GM18907 (cell line): ENCODE measurements at regions not wholly inside any gene's neighbourhood (a gene's known extent, or its start where the extent isn't known, plus 50 kb on each side); places are given as distances from the start of the nearest gene placed in this dataset.
"Not testable (repeated sequence)": the region's sequence is repeated elsewhere in the genome, so short reads cannot be mapped to it uniquely, and the experiment has no call there.

Source experiments
- ATAC-seq: cut with Tn5 transposase; IDR thresholded peaks from one replicate; pipeline ENCODE4 v1.9.1; 2021; ENCODE audit warnings: mild to moderate bottlenecking, moderate library complexity; ENCODE audit not compliant: unreplicated experiment

DNA sequence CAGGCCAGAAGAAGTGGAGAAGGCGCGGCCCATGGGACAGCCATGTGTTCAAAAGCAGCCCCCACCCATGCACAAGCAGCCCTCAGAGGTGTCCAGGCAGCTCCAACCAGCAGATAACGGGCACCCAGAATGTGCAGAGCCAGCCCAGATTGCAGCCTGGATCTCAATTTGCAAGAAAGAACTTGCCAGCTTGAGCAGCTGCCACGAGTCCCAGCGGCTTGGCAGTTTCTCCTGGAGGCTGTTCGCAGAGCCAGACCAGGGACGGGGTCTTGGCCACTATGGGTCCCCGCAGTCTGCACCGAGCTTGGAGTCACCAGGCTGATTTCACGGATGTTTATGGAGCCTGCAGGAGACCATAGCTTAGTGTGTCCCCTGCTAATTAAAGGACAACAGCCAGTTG lies 61.4 kb upstream of the SULF2 start:
- not testable (repeated sequence) for ATAC-seq

DNA sequence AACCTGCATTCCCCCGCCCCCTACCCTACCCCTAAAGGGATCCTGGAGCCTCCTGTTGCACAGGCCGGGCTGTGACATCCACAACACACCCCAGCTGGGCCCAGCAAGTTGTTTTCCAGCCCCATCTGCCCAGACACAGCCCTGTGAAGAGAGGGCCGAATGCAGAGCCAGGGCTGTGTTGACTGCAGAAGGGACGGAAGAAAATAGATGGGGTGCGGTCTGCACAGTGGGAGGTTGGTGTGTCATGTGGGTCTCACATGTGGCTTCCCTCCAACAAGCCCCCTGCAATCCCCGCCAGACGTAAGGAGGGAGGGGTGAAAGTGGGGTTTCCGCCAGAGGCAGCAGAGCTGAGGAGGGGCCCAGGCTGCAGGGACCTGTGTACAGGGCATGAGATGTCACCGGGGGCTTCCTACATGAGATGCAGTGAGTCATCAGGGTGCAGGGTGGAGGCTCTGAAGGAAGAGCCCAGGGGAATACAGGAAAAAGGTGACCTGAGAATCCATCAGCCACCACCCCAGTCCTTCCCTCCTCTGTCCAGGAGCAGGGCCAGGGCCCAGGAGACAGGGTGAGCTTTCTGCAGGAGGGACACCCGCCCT lies 60.2 kb upstream of the SULF2 start:
- ATAC-seq: not testable (repeated sequence)

DNA sequence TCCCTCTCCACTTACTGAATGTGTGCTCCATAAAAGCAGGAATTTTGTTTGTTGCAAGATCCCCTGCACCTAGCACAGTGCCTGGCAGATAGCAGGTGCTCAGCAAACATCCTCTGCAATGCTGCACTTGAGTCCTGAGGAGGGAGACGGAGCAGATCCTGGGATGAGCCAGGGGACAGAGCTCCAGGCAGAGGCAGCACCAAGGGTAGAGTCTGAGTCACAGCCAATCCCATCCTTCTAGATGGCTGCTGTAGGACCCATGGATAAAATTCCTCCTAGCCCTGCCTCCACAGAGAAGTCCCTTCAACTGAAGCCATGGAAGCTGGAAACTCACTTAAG lies 59.3 kb upstream of the SULF2 start:
- not testable (repeated sequence) for ATAC-seq

DNA sequence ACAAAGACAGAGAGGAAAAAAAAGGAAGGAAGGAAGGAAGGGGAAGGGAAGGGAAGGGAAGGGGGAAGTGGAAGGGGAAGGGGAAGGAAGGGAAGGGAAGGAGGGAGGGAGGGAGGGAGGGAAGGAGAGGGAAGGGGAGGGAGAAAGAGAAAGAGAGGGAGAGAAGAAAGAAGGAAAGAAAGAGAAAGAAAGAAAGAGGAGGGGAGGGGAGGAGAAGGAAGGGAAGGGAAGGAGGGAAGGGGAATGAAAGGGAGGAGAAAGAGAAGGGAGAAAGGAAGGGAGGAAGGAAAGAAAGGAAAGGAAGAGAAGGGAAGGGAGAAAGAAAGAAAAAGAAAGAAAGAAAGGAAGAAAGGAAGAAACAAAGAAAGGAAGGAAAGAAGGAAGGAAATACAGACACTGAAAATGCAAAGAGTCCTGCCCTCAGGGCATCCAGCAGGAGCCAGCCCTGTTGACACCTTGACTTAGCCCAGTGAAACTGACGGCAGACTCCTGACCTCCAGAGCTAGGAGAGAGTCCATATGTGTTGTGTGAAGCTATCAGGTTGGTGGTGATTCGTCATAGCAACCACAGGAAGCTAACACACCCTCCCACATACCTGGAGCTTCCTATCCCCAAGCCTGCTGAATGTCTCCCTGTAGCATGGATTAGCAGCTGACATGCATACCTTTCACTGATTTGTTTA lies 58.7 kb upstream of the SULF2 start:
- ATAC-seq: no peak

DNA sequence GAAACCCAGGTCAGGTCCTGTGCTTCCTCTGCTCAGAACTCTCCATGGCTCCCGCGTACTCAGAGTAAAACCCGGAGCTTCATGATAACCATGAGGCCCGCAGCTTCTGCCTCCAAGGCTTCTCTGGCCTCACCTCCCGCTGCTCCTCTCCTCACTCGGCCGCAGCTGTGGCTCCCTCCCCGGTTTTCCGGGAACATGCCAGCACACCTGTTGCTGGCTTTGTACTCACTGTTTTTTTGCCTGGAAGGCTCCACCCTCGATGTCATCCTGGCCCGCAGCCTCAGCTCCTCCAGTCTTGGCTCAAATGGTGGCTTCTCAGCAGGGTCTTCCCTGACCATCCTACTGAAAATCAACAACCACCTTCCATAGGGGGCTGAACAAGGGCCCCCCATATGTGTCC lies 57.7 kb upstream of the SULF2 start:
- ATAC-seq: not testable (repeated sequence)

DNA sequence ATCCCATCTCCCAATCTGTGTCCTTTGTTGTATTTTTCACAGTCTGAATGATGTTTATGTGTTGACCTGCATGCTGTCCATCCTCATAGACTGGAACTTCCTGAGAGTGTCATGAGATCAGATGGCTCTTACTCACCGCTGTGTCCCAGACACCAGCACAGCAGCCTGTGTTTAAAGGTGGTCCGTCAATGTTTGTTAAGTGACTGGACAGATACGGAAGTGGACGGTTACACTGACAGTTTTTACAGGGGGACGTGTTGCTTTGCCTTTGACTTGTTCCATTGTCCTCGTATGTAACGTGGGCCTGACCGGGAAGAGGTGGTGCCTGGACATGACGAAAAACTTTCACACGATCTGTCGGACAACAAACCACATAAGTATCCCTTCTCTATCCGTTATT lies 56.7 kb upstream of the SULF2 start:
- ATAC-seq: not testable (repeated sequence)

DNA sequence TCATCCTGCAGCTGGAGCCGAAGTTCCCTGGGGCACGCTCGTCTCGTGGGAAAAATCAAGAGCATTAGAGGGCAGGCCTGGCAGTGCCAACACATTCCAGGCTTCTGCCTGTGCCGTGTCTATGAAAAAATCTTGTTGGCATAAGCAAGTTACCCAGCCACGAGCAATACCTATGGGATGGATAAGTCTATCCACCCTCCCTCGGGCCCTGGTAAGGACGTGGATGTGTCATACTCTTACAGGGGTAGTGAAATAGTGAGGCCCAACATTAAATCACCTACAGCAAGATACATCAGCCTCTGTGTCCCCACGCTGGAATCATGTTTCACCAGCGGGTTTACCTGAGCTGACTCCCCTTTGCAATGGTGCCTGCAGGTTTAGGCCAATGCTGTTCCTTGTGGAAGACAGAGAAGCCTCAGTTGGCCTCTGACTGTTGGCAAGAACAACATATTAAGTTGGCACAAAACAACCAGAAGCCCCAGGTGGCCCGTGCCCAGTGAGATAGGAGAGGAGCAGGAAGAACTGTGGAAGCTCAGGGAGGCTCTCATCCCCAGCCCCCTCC lies 51.1 kb upstream of the SULF2 start:
- not testable (repeated sequence) for ATAC-seq
